HG03565 (cell line): ENCODE measurements at regions not wholly inside any gene's neighbourhood (a gene's known extent, or its start where the extent isn't known, plus 50 kb on each side); places are given as distances from the start of the nearest gene placed in this dataset.

Source experiments
- ATAC-seq: cut with Tn5 transposase; IDR thresholded peaks from one replicate; pipeline ENCODE4 v1.9.1; 2021; ENCODE audit warnings: mild to moderate bottlenecking, moderate library complexity; ENCODE audit not compliant: unreplicated experiment

DNA sequence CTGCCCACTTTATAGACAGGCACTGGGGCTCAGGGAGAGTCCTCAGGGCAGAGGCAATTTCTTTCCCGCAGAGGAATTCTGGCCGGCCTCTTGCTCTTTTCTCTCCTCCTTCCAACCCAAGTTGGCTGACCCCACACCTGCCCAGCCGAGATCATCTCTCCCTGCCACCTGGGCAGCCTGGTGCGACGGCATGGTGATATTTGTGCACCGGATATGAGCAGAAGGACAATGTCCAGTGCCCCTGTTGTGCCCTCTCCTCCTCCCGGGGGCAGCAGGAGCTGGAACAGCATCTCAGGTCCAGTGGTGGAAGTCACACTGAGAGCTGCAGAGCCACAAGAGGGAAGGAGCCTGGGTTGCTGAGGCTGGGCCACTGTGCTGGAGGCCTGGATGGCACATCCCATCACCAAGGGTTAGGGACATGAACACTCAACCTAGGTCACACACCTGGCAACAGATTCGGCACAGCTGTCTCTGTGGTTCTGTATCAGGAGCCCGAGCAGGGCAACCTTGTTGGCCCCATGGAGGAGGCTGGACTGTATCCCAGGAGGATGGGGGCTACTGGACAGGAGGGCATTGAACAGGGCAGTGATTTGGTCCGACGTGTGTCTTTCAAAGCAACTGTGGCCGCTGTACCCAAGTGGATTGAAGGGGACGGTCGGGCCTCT lies 57.7 kb upstream of the DIO3 start:
- ATAC-seq: no peak

DNA sequence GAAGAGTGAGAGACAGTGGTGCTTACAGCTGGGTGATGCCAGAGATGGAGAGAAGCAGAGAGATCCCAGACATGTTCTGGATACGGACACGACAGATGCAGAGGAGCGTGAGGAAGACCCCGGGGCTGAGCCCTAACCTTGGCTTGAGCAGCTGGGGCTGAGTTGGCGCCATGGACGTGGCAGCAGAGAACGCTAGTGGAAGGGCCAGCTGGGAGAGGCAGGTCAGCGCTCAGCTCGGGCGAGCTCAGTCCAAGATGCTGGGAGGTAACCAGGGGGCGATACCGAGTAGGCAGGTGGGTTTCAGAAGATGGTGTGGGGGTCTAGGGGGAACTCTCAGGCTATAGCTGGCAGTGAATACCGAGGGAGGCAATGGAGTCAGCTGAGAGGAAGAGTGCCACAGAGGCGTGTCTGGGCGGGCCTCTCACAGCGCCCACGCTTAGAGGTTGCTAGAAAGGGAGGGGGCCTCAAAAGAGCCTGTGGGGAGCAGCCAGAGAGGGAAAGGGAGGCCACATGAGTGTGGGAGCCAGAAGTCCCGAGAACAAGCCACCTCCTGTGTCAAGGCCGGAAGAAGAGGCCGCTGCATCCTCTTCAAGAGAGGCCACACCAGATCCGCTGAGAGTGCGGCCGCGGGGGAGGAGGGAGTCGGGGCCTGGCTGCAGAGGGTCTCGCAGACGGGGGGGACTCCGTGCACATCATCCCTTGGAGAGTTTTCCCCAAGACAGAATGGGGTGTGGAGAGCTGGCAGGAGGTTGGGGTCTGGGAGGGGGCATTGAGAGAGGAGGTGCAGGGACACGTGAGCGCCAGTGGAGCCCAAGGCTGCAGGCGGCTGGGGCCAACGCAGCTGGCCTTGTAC lies 57.0 kb upstream of the DIO3 start:
- no peak for ATAC-seq

DNA sequence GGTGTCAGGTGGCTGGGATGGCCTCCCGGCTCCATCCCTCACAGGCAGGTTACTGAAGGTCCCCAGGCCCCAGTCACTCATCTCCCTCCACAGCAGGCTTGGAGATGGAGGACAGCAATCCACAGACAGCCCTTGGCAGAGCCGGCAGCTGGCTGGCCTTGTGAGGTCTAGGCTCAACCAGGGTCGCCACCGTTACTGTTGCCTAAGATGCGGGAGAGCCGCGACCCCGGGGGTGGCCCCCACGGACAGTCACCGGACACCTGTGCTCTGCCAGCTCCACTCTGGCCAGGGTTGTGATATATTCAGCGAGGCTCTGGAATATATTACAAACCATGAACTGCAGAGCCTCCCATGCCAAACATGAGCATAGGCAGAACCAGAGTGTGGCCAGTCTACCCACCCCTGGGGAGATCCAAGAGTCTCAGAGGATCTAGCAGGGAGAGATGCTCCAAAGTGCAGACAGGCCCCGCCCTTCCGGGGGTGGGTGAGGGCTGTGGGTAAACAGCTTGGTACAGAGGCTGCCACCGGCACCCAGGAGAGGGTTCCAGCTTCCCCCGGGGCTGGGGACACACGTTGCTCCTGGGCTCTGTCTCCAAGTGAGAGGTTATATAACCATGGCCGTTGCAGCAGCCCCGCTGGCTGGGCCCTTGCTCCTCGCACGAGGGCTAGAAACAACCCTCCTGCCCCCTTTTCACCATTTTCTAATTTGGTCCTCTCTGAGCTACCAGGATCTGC lies 55.9 kb upstream of the DIO3 start:
- no peak for ATAC-seq

DNA sequence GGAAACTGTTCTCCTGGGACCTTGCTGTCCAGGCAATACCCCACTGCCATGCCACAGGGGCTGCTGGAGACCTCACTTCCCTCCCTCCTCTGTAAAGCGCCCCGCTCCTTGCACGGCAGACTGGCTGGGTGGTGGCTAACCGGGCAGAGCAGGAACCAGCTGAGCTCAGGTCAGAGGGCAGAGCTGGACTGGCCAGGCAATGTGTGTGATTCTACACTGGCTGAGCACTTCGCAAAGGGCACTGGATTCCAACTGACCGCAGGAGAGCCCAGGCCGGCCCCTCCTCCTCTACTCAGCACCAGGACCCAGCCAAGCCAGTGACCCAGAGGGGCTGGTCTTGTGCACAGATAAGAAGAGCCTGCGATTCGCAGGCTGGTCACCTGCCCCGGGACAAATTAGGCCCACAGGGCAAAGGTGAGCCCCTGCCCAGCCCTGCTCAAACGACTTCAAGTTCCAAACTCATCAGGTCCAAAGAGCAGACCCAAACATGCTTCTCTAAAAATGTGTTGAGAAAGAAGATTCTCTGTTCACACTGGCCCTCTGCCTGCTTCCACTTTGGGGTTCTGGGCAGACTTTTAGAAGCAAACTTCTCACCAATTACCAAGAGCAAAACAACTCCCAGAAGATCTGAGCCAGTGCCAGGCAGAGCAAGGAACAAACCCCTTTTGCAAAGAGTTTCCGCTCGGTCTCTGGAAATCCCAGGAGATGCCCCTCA lies 54.9 kb upstream of the DIO3 start:
- no peak for ATAC-seq

DNA sequence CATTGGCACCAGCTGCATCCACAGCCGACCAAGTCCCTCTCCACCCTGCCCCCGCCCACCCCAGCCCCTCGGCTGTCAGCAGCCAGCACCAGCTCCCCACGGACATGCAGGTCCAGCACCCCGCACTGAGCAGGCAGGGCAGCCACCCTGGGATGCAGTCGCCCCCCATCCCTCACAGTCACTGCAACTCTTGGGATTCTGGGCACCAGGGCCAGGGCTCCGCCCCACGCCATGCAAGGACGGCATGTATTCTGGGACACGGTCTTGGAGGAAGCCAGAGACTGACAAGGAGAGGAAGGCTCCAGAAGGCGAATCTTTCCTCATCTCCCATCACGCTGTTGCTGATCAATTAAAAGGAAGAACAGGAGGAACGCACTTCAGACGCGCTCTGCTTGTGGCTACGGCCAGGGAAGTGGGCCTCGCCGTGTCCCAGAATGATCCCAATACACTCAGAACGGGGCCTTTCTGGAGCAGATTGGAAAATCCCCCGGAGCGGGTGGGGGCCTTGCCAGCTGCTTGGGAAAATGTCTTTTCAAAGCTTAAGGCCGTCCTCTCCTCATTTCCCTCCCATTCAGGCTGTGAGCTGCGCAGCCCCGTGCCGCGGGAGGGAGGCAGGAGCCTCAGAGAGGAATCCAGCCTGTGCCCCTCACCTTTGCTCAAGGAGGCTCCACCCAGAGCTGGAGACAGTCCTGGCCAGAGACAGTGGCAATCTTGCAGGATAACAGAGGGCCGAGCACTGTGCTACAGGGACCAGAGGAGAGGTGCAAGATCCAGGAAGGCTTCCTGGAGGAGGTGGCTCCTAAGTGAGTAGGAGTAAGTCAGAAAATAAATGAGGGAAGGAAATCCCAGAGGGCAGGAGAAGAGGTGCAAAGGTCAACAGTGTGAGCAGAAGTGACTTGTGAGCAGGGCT lies 54.1 kb upstream of the DIO3 start:
- ATAC-seq: no peak

DNA sequence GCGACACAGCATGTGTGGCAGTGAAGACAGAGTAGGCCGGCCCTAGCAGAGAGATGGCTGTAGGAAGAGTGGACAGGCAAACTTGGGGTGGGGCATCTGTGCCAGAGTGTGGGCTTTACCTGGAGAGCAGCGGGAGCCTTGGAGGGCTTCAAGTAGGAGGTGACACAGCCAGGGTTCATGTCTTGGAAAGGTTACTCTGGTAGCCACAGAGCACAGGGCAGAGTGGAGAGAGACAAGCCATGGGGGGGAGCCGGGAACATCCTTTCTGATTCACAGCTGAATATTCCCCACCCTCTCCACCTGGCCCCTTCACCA lies 53.5 kb upstream of the DIO3 start:
- no peak for ATAC-seq

DNA sequence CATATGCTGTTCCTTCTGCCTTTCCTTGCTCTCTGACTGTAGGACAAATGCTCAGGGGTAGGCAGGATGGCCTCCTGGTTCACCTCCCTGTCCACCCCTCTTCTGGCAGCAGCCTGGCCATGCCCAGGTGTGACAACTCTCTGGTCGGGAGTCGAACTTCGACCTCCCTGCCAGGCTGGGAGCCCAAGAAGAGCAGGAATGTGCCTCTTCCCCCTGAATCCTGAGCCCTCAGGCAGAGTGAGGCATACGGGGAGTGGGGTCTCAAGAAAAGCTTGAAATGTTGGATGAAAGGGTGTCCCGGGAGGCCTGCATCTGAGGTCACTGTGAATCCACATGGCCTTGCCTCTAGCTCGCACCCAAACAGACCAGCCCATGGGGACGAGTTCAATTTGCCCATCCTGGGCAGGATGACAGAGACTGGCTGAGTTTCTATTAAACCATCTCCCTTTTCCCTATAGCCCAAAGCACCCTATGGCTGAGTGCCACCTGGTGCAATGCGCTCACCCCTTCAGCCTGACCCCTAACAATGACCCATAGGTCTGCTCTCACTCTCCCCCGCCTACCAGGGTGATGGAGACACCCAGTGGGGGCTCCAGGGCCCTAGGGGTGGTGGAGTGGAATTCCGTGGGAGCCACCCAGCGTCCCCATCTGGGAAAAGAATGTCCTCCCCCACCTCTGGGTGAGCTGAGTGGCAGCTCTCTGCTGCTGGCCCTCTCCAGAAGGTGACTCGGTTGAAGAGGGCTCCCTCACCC lies 52.9 kb upstream of the DIO3 start:
- no peak for ATAC-seq

DNA sequence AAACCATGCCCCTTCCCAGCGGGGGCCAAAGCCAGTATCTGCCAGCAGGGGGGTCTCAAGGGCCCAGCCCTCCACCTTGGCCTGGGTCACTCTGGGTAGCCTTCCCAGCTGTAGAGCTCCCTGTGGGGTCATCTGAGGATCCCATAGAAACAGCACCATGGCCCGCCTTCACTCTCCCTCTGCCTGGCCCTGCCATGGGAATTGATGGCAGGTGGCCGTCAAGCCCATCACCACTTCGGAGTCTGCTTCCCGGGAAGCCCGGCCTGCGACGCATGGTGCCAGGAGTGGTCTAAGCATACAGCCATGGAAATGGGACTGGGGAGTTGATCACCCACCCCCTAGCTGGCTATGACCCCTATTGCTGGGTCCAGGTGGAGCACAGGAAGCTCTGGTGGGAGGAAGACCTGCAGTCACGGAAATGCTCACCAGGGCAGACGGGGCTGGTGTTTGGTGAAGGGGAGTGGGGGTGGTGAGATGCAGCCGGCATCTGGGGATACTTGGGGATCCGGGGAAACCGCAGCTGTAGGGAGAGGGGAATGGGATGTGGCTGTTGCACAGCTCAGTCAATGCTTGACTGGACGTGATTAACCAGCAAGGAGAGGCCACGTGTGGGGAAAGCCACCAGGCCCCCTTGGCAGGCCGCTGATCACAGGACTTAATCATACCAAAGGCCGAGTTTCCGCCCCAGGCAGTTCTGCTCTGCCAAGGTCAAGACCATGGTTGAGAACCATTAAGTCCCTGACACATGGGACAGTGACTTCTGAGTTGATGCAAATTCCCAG lies 52.2 kb upstream of the DIO3 start:
- no peak for ATAC-seq

DNA sequence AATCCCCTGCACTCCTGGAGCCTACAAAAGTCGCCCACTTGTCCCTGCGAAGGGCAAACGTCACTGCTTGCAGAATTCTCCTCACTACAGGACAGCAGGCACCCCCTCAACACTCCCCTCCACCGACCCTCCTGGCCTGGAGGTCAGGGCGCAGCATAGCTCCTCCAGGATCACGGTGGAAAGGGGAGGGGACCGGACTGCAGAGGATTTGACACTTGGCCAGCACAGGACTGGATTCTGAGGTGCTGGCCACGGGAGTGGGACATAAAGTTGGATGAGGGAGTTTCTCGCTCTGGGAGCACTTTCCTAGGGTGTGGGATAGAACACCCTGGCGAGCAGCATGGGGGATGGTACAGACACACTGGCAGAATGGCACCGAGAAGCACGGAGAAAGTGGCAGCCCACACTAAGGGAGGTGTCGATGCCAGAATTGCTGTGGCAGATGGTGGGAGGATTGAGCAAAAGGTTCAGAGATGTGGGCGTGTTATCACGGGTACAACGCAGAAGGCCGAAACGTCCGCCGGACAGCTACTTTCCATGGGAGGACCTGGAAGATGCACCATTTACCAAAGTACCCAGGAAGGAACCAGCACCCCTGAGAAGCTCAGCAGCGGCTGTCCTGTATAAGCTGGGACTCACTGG lies 51.4 kb upstream of the DIO3 start:
- ATAC-seq: no peak

DNA sequence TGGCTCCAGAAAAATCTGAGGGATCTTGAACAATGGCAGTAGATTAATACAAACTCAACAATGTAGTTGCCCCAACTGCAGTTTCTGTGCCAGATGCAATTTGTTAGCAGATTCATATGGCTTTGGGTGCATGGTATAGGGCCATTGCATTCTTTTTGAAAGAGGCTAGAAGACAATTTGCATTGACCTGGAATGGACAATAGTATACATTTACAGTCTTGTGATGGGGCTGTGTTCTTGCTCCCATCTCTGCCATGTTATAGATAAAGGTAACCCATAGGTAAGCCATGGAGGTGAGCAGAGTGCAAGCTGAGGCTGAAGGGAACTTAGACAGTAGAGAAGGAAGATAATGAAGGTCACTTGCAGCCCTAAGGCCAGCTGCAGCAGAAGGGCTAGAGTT lies 50.1 kb upstream of the DIO3 start:
- no peak for ATAC-seq
